HG03342 (cell line): ENCODE measurements at regions not wholly inside any gene's neighbourhood (a gene's known extent, or its start where the extent isn't known, plus 50 kb on each side); places are given as distances from the start of the nearest gene placed in this dataset.

Experiments used
- ATAC-seq: cut with Tn5 transposase; IDR thresholded peaks from one replicate; pipeline ENCODE4 v1.9.1; 2021; ENCODE audit warnings: mild to moderate bottlenecking, moderate library complexity; ENCODE audit not compliant: unreplicated experiment

DNA sequence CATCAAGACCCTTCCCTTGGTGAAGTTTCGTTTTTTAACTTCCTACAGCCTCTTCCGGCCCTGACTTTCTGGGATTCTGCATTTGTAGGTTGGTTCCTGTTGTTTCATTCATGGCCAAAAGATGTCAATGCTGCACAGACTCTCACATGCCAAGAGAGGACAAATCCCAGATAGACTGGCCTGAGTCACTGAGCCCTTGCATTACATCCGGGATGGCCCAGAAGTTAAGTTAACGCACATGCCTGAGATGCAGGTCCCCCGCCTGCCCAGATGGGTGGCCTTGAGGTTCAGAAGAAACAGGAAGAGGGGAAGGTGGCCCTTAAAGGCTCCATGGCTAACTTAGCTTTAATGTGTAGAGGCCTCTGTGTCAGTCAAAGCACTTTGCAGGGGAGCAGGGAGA lies 51.6 kb upstream of the SRGAP3 start:
- ATAC-seq: no peak

DNA sequence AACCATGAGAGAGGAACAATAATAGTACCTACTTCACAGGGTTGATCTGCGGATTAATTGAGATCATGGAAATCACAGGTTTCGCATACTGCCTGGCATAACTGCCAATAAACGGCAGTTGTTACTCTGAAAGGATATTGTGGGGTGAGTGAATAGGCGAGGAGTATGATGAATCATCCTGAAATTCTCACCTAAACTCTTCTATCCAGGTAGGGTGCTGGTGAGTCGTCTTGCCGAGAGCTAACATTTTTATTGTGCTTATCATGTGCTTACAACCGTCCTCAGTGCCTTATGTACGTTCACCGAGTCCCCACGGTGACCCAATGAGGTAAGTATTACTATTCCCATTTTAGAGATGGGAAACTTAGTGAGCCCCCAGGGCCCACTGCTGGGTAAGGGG lies 52.4 kb upstream of the SRGAP3 start:
- no peak for ATAC-seq

DNA sequence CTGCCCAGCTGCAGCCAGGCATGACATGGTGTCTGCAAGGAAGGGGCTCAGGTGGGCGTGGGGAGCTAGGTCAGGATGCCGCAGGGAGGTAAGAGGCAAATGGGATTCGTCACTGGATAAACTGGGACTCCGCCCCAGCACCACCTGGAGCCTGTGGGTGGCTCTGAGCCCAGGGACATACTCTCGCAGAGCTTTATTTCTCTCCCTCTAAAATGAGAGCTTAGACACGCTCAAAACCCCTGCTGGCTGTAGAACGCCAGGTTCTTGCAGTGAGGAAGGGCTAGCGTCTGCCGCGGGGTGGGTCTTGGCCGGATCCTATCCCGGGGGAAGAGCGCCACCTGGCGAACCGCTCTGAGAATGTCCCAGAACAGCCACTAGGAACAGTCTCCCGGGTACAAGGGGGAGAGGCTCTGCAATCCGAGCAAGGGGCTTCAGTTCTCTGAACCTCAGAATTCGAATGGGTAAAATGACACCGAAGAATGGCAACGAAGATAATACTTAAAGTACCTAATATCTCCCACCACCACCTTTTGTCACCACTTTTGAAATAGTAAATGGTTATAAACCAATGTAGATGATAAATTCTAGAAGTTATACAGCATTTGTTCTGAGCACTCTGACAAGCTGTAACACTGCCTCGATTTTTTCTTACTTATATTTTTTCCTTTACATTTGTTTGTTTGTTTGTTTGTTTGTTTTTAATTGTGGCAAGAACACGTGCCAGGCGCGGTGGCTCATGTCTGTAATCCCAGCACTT lies 53.2 kb upstream of the SRGAP3 start:
- ATAC-seq: peak; percentile 94

DNA sequence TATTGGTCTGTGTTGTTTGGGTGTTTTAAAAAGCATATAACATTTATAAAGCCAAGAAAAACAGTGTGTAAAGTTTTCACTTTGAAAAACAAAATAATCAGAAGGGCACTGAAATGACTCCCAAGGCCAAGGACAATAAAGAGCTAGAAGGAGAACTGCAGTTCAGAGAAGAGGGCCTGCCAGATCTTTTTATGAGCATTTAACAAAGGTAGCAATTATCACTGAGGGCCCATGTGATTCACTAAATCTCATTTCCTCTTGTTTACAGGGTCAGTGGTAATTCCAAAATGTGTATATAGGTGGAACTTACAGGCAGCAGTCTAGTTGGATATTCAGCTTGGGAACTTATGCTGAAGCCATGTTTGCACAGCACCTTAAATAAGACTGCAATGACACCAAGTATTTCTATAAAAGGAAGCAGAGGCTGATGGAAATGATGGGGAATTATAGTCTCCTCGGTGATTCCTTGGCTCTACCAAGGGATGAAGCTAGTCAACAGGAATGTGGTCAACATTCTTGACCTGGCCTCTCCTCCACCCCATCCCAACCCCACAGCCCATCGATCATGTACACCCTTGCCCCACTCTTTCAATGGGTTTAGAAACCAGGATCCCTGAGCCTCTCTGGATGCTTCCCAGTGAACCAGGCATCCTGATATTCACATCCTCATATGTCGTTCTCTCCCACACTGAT lies 54.4 kb upstream of the THUMPD3 start:
- ATAC-seq: no peak

DNA sequence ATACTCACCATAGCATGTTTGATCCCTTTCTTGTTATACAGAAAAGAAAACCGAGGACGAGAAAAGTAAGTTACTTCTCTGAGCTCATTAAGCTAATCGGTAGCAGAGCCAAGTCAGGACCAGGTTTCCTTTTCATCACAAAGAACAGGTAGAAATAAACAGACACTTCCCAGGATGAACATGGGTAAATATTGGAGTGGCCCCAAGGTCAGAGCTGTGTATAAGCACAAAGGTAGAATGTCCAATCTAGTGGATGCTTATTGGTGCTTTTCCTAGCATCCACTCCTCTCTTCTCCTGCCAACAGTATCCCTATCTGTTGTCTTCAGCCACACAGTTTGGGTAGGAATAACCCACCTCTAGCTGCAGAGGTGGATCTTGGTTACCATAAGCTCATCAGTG lies 52.8 kb upstream of the THUMPD3 start:
- no peak for ATAC-seq

DNA sequence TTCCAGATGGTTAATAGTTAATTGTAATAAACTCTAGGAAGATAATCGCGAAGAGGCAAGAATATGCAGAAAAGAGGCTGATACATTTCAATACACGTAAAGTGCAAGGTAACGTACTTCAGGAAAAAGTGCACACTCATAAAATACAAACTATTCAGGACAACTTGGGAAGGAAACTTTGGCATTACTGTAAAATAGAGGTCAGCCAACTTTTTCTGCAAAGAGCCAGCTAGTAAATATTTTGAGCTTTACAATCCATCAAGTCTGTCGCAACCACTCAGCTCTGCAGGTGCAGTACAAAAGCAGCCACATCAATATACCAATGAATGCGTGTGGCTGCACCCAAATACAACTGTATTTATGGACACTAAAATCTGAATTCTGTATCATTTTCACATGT lies 51.6 kb upstream of the THUMPD3 start:
- no peak for ATAC-seq
